Neural progenitor cell (in vitro differentiated cells): ENCODE measurements at regions not wholly inside any gene's neighbourhood (a gene's known extent, or its start where the extent isn't known, plus 50 kb on each side); places are given as distances from the start of the nearest gene placed in this dataset.

Experiments used
- CTCF ChIP-seq: fragments of 200-600 bp; sonication (generic); IDR thresholded peaks from 2 replicates; pipeline ENCODE4 v1.5.1; 2017; ENCODE audit warnings: antibody characterized with exemption, mild to moderate bottlenecking
- EZH2 ChIP-seq: fragments of 200-600 bp; sonication (generic); IDR thresholded peaks from 2 replicates; pipeline ENCODE4 v1.6.1; 2017; ENCODE audit warnings: antibody characterized with exemption, mild to moderate bottlenecking, moderate library complexity
- EZH2phosphoT487 ChIP-seq: fragments of 200-600 bp; sonication (generic); IDR thresholded peaks from 2 replicates; pipeline ENCODE4 v1.6.1; 2017; ENCODE audit warnings: antibody characterized with exemption

DNA sequence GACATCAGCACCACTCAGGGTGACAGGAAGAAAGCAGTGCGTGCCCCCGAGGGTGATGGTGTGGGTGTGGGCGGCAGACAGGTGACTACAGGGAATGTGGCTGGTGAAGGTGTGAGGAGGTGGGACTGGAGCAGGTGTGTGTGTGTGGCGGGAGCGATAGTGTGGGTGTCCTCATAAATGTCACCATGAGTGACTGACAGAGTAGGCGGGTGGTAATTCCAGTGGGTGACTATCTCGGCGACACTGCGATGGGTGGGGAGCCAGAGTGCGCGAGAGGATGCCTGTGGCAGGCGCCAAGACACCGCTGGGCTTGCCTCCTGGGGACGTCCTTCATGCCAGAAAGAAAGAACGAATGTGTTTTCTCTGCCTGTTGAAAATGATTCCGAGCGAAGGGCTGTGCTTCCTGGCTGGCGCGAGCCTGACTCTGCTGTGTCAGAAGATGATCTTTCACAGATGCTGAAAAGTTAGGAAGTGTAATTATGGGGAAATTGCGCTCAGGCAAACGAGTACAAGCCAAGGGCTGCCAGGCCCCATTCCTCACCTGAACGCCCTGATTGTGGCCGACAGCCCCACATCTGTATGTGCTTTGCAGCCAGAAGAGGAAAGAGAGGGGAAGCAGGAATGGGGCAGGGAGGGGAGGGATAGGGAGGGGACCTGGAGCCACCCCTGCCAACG lies 98.8 kb upstream of the CD82 start:
- TF ChIP-seq CTCF (no peak), EZH2 (no peak), EZH2phosphoT487 (no peak)
